Upper lobe of right lung (tissue), 1 donor: ENCODE measurements at regions not wholly inside any gene's neighbourhood (a gene's known extent, or its start where the extent isn't known, plus 50 kb on each side); places are given as distances from the start of the nearest gene placed in this dataset.

Experiments
- ATAC-seq: fragments of 200-7000 bp; cut with Tn5 transposase; one replicate; pipeline ENCODE4 v1.9.1; 2020; ENCODE audit warnings: mild to moderate bottlenecking, moderate library complexity
- DNase-seq: peaks from one replicate; pipeline ENCODE4 v3.0.0-alpha.2; 2020
- H3K27ac ChIP-seq: fragments of 200-600 bp; one replicate; pipeline ENCODE4 v1.8.0; 2022
- H3K27me3 ChIP-seq: fragments of 200-600 bp; one replicate; pipeline ENCODE4 v1.8.0; 2022; ENCODE audit warnings: mild to moderate bottlenecking
- H3K36me3 ChIP-seq: fragments of 200-600 bp; one replicate; pipeline ENCODE4 v1.8.0; 2022
- H3K4me1 ChIP-seq: fragments of 200-600 bp; one replicate; pipeline ENCODE4 v1.8.0; 2022
- H3K4me3 ChIP-seq: fragments of 200-600 bp; one replicate; pipeline ENCODE4 v1.8.0; 2022; ENCODE audit warnings: mild to moderate bottlenecking
- H3K9me3 ChIP-seq: fragments of 200-600 bp; one replicate; pipeline ENCODE4 v1.8.0; 2022
- intact Hi-C: fragments of 100-400 bp; cut with DNase I; formaldehyde crosslinking; loops from one replicate; pipeline ENCODE4 v1.11.0; 2022
- TF ChIP-seq, protein P1 (sequence below): fragments of 200-600 bp; IDR thresholded peaks from one replicate; pipeline ENCODE4 v1.8.0; 2022; ENCODE audit warnings: antibody characterized with exemption
- donor health status: DM: no; HTN: yes; CAD: no; lungs with severe emphysema.

DNA sequence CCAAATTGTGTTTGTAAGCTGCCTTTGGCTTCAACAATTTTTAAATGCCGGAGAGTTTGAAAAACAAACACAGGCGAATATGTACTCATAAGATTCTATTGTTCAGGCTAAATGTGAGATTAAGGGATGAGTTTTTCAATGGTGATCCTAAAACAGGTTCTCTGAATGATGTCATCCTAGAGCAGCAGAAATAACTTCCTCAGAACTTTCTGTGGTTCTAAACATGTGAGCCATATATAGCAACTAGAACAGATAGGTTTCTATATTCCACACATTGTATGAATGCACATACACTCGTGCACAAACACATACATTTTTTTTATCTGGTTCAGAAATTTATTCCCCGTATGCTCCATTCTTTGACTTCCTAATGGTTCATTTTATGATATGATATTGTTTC lies 1352.2 kb downstream of the CDH8 start:
- intact Hi-C loops: no loop called here
- Histone ChIP-seq H3K27ac (no peak overlapping the region), H3K27me3 (no peaks in the 10 kb centered on the region), H3K4me3 (no peak overlapping the region), H3K36me3 (no peaks in the 10 kb centered on the region), H3K9me3 (no peaks in the 10 kb centered on the region), H3K4me1 (no peaks in the 10 kb centered on the region)
- TF ChIP-seq, protein P1, sequence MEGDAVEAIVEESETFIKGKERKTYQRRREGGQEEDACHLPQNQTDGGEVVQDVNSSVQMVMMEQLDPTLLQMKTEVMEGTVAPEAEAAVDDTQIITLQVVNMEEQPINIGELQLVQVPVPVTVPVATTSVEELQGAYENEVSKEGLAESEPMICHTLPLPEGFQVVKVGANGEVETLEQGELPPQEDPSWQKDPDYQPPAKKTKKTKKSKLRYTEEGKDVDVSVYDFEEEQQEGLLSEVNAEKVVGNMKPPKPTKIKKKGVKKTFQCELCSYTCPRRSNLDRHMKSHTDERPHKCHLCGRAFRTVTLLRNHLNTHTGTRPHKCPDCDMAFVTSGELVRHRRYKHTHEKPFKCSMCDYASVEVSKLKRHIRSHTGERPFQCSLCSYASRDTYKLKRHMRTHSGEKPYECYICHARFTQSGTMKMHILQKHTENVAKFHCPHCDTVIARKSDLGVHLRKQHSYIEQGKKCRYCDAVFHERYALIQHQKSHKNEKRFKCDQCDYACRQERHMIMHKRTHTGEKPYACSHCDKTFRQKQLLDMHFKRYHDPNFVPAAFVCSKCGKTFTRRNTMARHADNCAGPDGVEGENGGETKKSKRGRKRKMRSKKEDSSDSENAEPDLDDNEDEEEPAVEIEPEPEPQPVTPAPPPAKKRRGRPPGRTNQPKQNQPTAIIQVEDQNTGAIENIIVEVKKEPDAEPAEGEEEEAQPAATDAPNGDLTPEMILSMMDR: no peak
- no peak for DNase-seq
- ATAC-seq: no peak

DNA sequence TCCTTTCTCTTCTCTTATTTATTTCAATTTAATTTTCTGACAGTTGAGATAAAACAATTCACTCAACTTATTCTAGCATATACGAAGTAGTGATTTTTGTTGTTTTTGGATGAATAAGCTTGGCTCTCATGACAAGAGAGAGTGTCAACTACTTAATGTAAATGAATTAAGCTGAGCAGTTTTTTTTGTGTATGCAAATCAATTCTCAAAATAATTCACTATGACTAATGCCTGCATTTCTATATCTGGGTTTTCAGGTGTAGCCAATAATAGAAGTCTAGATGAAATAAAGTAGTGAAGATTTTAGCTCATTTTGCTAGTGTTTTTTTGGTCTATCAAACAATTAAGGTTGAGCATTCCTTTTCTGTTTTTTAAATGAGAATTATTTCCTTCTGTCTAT lies 1354.0 kb downstream of the CDH8 start:
- intact Hi-C loops: no loop called here

DNA sequence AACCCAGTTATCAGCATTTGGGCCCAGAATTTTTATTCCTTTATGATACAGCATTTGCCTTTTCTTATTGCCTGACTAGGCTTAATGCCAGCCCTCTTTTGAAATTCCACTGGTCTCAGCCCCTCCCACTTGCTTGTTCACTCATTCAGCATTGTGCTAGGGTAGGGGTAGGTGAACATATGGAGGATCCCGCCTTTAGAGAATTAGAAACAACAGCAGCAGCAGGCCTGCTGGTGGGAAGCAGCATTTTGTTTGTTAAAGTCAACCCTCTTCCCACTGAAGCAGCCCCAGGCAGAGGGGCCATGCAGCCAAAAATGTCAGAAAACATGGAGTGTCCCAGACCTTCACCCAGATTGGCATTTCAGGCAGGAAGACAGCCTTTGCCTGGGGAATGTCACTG lies 1355.2 kb downstream of the CDH8 start:
- TF ChIP-seq, protein P1: no peak
- intact Hi-C loops: no loop called here
- H3K36me3 ChIP-seq: no peaks in the 10 kb centered on the region
- no peaks in the 10 kb centered on the region for H3K4me1 ChIP-seq
- no peak overlapping the region for H3K4me3 ChIP-seq
- H3K9me3 ChIP-seq: no peaks in the 10 kb centered on the region
- no peak for DNase-seq
- no peak for ATAC-seq
- H3K27me3 ChIP-seq: no peaks in the 10 kb centered on the region
- H3K27ac ChIP-seq: no peak overlapping the region

More for the DNA sequence above, 1354.0 kb downstream of the CDH8 start:
- H3K9me3 ChIP-seq: no peaks in the 10 kb centered on the region
- H3K4me1 ChIP-seq: no peaks in the 10 kb centered on the region
- H3K4me3 ChIP-seq: no peak overlapping the region
- no peaks in the 10 kb centered on the region for H3K27me3 ChIP-seq
- H3K36me3 ChIP-seq: no peaks in the 10 kb centered on the region
- ATAC-seq (no peak), DNase-seq (no peak)
- TF ChIP-seq, protein P1: no peak
- no peak overlapping the region for H3K27ac ChIP-seq

DNA sequence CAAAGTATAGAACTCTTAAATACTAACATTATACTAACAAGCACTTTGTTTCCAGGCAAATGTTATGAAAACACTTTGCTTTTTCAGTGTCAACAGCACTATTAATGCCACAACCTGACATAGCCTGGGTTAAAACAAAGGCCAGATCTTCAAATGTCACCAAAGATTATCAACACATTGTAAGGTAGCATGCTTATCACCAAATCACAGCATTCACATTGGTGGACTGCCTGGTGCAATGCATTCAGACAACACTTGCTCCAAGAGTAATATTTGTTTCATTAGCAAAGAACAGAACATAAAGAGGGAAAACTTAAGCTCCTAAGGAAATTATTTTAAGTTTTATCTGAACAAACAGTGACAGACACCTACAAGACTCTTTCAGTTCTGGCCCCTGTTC lies 1361.2 kb downstream of the CDH8 start:
- Histone ChIP-seq H3K4me3 (no peak overlapping the region), H3K27me3 (no peaks in the 10 kb centered on the region), H3K27ac (no peak overlapping the region), H3K36me3 (no peaks in the 10 kb centered on the region), H3K9me3 (no peaks in the 10 kb centered on the region), H3K4me1 (no peaks in the 10 kb centered on the region)
- intact Hi-C loops: no loop called here
- DNase-seq: no peak
- TF ChIP-seq, protein P1: no peak
- ATAC-seq: no peak

DNA sequence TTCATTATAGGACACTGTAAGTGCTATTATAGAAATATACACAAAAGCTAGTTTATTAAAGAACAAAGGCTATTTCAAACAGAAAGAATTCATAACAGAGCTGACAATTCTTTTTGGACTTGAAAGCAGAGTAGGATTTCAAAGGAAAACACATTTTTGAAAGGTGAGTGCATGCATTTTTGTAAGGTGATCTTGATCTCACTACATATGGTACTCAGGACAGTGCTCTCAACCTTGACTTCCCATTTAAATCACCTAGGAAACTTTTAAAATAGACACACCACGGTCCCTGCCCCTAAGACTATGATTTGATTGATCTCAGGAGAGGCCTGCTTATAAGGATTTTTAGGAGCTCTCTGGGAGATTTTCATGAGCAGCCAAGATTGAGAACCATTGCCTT lies 1362.0 kb downstream of the CDH8 start:
- DNase-seq (no peak), ATAC-seq (no peak)
- Histone ChIP-seq H3K27me3 (no peaks in the 10 kb centered on the region), H3K4me1 (no peaks in the 10 kb centered on the region), H3K9me3 (no peaks in the 10 kb centered on the region), H3K36me3 (no peaks in the 10 kb centered on the region), H3K27ac (no peak overlapping the region), H3K4me3 (no peak overlapping the region)
- intact Hi-C loops: no loop called here
- TF ChIP-seq, protein P1: no peak

DNA sequence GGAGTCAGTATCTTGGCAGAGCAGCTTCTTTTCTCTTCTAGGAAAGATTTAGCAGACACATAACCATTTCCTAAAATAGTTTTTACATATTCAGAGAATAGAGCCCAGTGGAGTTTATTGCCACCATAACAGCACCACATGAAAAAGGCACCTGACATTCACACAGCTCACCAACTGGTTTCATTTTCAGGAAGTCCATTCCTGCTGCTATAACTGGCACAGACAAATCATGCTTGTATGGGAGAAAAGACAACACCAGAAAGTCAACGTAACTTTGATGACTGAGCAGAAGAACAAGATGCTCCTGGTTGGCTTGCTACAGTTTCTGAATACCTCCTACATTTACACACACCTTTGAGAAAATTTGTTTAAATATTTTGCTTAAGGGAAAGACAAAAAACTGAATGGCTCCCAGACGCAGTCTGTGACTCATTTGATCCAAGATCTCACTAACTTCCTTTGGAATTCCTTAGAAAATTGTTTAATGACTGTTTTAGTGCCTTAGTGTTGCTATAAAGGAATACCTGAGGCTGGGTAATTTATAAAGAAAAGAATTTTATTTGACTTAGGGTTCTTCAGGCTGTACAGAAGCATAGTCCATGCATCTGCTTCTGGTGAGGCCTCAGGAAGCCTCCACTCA lies 1380.6 kb downstream of the CDH8 start:
- DNase-seq (no peak), ATAC-seq (no peak)
- intact Hi-C loops: no loop called here
- H3K4me1 ChIP-seq: no peaks in the 10 kb centered on the region
- H3K36me3 ChIP-seq: no peaks in the 10 kb centered on the region
- H3K27me3 ChIP-seq: no peaks in the 10 kb centered on the region
- no peaks in the 10 kb centered on the region for H3K9me3 ChIP-seq
- TF ChIP-seq, protein P1: no peak
- no peak overlapping the region for H3K27ac ChIP-seq
- no peak overlapping the region for H3K4me3 ChIP-seq
